HL-60 (cell line): ENCODE measurements at regions not wholly inside any gene's neighbourhood (a gene's known extent, or its start where the extent isn't known, plus 50 kb on each side); places are given as distances from the start of the nearest gene placed in this dataset.

Experiments used
- DNase-seq, 2 experiments: peaks; one replicate each; pipeline ENCODE4 v3.0.0-alpha.2; 2010 to 2020; ENCODE audit warnings: low read depth in 1 of 2, low spot score in 1 of 2
- H3K27ac ChIP-seq: fragments of 250-450 bp; sonication (Bioruptor Pico); replicated peaks from 2 replicates; pipeline ENCODE4 v1.5.1; 2020; ENCODE audit warnings: mild to moderate bottlenecking, moderate library complexity
- H3K27me3 ChIP-seq: fragments of 250-450 bp; sonication (Bioruptor Pico); 2 replicates; pipeline ENCODE4 v1.5.1; 2021; ENCODE audit warnings: mild to moderate bottlenecking, moderate library complexity; ENCODE audit not compliant: insufficient read depth, poor library complexity, severe bottlenecking
- H3K4me3 ChIP-seq: replicated peaks from 2 replicates; pipeline ENCODE4 v1.5.1; 2011; ENCODE audit warnings: mild to moderate bottlenecking, control low read depth, low read length; ENCODE audit not compliant: insufficient read depth
- GABPA ChIP-seq: IDR thresholded peaks from 2 replicates; pipeline ENCODE4 v1.6.1; 2012; ENCODE audit warnings: low read depth
- POLR2AphosphoS5 ChIP-seq: IDR thresholded peaks from 2 replicates; pipeline ENCODE4 v1.6.1; 2012; ENCODE audit warnings: low read depth
- SPI1 ChIP-seq: IDR thresholded peaks from 2 replicates; pipeline ENCODE4 v1.6.1; 2012; ENCODE audit warnings: low read depth, mild to moderate bottlenecking, borderline replicate concordance
- TF ChIP-seq, protein P1 (sequence below): IDR thresholded peaks from one replicate; pipeline ENCODE4 v1.5.1; 2011; ENCODE audit warnings: low read length, control low read depth, inconsistent platforms; ENCODE audit not compliant: insufficient read depth
- TF ChIP-seq, protein P2 (sequence below): IDR thresholded peaks from 2 replicates; pipeline ENCODE4 v1.6.1; 2012; ENCODE audit warnings: low read depth; ENCODE audit not compliant: insufficient replicate concordance

DNA sequence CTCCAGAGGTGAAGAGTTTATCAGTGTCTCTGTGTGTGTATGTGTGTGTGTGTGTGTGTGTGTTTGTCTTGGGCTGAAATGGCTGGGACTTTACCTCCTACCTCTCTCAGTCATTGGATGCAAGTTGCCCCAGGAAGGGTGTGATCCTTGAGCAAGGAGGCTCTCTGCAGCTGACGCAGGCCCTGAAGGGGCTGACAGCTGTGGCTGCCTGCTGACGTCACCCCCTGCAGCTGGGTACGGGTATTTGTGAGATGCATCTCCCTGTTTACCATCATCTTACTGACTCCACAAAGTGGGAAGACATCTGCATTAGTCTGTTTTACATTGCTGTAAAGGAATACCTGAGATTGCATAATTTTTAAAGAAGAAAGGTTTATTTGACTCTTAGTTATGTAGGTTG lies 631.5 kb upstream of the RBFOX1 start:
- no peak overlapping the region for H3K27ac ChIP-seq
- TF ChIP-seq, protein P1, sequence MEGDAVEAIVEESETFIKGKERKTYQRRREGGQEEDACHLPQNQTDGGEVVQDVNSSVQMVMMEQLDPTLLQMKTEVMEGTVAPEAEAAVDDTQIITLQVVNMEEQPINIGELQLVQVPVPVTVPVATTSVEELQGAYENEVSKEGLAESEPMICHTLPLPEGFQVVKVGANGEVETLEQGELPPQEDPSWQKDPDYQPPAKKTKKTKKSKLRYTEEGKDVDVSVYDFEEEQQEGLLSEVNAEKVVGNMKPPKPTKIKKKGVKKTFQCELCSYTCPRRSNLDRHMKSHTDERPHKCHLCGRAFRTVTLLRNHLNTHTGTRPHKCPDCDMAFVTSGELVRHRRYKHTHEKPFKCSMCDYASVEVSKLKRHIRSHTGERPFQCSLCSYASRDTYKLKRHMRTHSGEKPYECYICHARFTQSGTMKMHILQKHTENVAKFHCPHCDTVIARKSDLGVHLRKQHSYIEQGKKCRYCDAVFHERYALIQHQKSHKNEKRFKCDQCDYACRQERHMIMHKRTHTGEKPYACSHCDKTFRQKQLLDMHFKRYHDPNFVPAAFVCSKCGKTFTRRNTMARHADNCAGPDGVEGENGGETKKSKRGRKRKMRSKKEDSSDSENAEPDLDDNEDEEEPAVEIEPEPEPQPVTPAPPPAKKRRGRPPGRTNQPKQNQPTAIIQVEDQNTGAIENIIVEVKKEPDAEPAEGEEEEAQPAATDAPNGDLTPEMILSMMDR: no peak
- TF ChIP-seq, protein P2, sequence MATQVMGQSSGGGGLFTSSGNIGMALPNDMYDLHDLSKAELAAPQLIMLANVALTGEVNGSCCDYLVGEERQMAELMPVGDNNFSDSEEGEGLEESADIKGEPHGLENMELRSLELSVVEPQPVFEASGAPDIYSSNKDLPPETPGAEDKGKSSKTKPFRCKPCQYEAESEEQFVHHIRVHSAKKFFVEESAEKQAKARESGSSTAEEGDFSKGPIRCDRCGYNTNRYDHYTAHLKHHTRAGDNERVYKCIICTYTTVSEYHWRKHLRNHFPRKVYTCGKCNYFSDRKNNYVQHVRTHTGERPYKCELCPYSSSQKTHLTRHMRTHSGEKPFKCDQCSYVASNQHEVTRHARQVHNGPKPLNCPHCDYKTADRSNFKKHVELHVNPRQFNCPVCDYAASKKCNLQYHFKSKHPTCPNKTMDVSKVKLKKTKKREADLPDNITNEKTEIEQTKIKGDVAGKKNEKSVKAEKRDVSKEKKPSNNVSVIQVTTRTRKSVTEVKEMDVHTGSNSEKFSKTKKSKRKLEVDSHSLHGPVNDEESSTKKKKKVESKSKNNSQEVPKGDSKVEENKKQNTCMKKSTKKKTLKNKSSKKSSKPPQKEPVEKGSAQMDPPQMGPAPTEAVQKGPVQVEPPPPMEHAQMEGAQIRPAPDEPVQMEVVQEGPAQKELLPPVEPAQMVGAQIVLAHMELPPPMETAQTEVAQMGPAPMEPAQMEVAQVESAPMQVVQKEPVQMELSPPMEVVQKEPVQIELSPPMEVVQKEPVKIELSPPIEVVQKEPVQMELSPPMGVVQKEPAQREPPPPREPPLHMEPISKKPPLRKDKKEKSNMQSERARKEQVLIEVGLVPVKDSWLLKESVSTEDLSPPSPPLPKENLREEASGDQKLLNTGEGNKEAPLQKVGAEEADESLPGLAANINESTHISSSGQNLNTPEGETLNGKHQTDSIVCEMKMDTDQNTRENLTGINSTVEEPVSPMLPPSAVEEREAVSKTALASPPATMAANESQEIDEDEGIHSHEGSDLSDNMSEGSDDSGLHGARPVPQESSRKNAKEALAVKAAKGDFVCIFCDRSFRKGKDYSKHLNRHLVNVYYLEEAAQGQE: no peak
- TF ChIP-seq GABPA (no peak), SPI1 (no peak), POLR2AphosphoS5 (no peak)
- no peak overlapping the region for H3K4me3 ChIP-seq
- H3K27me3 ChIP-seq: no peaks in the 10 kb centered on the region
- DNase-seq: no peak

DNA sequence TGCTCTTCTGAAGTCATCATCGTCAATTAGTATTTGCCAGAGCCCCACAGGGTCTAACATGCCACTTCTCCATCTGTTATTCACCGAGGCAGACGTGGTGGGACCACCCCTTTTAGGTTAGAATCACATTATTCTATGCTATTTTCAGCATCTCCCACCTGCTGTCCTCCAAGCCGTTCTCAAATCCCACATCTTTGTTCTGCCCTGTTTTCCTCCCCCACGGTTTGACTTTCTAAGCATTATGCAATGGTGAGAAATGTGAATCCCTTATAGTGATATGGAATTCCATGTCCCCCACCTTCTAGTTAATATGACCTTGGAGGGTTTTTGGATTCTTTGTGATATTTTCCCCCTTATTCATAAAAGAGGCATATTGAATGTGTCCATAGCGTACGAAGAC lies 634.1 kb upstream of the RBFOX1 start:
- no peak overlapping the region for H3K27ac ChIP-seq
- H3K27me3 ChIP-seq: no peaks in the 10 kb centered on the region
- TF ChIP-seq POLR2AphosphoS5: no peak
- no peak for TF ChIP-seq GABPA
- TF ChIP-seq, protein P2: no peak
- no peak for TF ChIP-seq SPI1
- TF ChIP-seq, protein P1: no peak
- H3K4me3 ChIP-seq: no peak overlapping the region
- DNase-seq: no peak

DNA sequence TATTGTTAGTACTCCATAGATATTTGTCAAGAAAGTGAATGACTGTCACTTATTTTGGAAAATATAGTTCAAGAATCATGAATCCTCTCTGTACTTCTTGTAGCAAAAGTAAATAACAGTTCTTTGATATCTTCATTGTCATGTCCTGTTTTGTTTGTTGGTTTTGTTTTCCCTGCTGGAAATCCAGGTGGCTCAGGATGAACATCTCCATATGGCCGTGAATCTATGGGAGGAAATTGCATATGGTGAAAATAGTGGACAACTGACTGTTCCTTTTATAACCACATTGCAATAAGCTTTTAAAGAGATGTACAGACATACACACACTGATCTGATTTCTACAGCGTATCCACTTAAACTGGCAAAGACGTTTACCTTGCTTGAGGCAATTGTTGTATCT lies 637.0 kb upstream of the RBFOX1 start:
- TF ChIP-seq, protein P1: no peak
- TF ChIP-seq SPI1 (no peak), POLR2AphosphoS5 (no peak), GABPA (no peak)
- TF ChIP-seq, protein P2: no peak
- DNase-seq: no peak
- no peaks in the 10 kb centered on the region for H3K27me3 ChIP-seq
- H3K27ac ChIP-seq: no peak overlapping the region
- H3K4me3 ChIP-seq: no peak overlapping the region
